WERI-Rb-1 (cell line): ENCODE measurements at regions not wholly inside any gene's neighbourhood (a gene's known extent, or its start where the extent isn't known, plus 50 kb on each side); places are given as distances from the start of the nearest gene placed in this dataset.

Experiments used
- DNase-seq: peaks from one replicate; pipeline ENCODE4 v3.0.0-alpha.2; 2020
- H3K27ac ChIP-seq: fragments of 250-450 bp; sonication (Bioruptor Pico); 2 replicates; pipeline ENCODE4 v1.5.1; 2020; ENCODE audit warnings: mild to moderate bottlenecking, moderate library complexity
- H3K27me3 ChIP-seq: fragments of 250-450 bp; sonication (Bioruptor Pico); 2 replicates; pipeline ENCODE4 v1.5.1; 2021; ENCODE audit warnings: mild to moderate bottlenecking, low read depth, moderate library complexity; ENCODE audit not compliant: insufficient read depth, severe bottlenecking
- H3K36me3 ChIP-seq: fragments of 250-450 bp; sonication (Bioruptor Pico); 2 replicates; pipeline ENCODE4 v1.5.1; 2020; ENCODE audit warnings: mild to moderate bottlenecking, moderate library complexity
- H3K4me3 ChIP-seq: 2 replicates; pipeline ENCODE4 v1.5.1; 2011; ENCODE audit warnings: low read depth, mild to moderate bottlenecking, control low read depth, low read length
- H3K9me3 ChIP-seq: fragments of 250-450 bp; sonication (Bioruptor Pico); 2 replicates; pipeline ENCODE4 v1.5.1; 2021; ENCODE audit warnings: mild to moderate bottlenecking, moderate library complexity; ENCODE audit not compliant: severe bottlenecking
- TF ChIP-seq, protein P1 (sequence below): IDR thresholded peaks from 2 replicates; pipeline ENCODE4 v1.5.1; 2011; ENCODE audit warnings: low read depth, mild to moderate bottlenecking, control low read depth, inconsistent platforms, low read length

DNA sequence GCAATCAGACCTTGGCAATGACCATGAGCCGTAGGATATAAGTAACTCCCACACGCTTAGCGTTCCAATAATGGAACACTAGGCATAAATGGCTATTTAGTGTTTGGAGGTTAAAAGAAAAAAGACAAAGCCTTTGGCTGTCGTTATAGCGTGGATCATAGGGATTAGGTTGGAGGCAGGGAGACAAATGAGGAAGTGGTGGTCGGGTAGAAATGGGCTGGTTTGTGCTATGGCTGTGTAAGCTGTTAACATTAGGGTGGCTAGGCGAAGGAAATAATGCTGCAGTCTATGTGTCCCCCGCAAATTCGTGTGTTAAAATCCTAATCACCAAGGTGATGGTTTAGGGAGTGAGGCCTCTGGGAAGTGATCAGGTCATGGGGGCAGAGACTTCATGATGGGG, 120.4 kb upstream of the IRX6 start:
- TF ChIP-seq, protein P1, sequence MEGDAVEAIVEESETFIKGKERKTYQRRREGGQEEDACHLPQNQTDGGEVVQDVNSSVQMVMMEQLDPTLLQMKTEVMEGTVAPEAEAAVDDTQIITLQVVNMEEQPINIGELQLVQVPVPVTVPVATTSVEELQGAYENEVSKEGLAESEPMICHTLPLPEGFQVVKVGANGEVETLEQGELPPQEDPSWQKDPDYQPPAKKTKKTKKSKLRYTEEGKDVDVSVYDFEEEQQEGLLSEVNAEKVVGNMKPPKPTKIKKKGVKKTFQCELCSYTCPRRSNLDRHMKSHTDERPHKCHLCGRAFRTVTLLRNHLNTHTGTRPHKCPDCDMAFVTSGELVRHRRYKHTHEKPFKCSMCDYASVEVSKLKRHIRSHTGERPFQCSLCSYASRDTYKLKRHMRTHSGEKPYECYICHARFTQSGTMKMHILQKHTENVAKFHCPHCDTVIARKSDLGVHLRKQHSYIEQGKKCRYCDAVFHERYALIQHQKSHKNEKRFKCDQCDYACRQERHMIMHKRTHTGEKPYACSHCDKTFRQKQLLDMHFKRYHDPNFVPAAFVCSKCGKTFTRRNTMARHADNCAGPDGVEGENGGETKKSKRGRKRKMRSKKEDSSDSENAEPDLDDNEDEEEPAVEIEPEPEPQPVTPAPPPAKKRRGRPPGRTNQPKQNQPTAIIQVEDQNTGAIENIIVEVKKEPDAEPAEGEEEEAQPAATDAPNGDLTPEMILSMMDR = no peak
- Histone ChIP-seq H3K4me3 (no peak overlapping the region), H3K27ac (no peak overlapping the region), H3K9me3 (no peaks in the 10 kb centered on the region), H3K36me3 (no peaks in the 10 kb centered on the region), H3K27me3 (no peaks in the 10 kb centered on the region)
- DNase-seq = no peak

DNA sequence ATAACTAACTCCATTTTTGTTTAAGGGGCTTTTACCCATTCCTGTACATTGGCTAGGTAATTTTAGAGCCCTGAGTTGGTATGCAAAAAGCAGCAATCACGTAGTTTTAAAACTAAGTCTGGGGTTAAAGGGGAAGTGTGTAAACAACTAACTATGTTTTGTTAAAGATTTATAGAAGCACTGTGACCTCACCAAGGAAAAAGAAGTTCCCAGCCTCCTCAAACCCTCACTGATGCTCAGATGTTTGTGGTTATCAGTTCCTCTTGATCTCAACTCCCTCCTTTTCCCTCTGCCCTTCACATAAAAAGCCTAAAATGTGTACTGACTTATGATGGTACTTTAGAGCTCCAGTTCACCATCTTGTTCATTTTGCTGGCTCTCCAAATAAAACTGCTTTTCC, 119.9 kb upstream of the IRX6 start:
- no peak for DNase-seq
- H3K27ac ChIP-seq = no peak overlapping the region
- no peaks in the 10 kb centered on the region for H3K36me3 ChIP-seq
- no peaks in the 10 kb centered on the region for H3K27me3 ChIP-seq
- no peaks in the 10 kb centered on the region for H3K9me3 ChIP-seq
- no peak overlapping the region for H3K4me3 ChIP-seq
- TF ChIP-seq, protein P1 = no peak

DNA sequence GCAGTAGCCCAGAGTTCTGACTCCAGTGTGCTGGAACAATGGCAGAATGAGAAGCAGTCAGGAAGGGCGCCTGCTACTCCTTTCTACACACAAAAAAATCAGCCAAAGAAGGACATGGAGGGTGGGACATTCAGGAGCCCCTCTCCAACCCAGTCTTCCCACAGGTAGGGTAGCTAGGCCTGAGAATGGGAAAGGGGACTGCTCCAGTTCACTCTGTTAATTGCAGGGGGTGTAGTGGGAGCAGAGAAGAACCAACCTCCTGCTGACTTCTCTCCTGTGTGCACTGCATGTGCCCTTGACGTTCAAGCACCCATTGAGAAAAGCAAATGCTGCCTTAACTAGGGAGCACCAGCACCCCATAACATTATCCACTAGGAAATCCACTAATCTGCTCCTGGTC, 119.1 kb upstream of the IRX6 start:
- H3K9me3 ChIP-seq = no peaks in the 10 kb centered on the region
- no peak overlapping the region for H3K4me3 ChIP-seq
- DNase-seq = no peak
- no peak overlapping the region for H3K27ac ChIP-seq
- H3K27me3 ChIP-seq = no peaks in the 10 kb centered on the region
- H3K36me3 ChIP-seq = no peaks in the 10 kb centered on the region
- TF ChIP-seq, protein P1 = no peak

DNA sequence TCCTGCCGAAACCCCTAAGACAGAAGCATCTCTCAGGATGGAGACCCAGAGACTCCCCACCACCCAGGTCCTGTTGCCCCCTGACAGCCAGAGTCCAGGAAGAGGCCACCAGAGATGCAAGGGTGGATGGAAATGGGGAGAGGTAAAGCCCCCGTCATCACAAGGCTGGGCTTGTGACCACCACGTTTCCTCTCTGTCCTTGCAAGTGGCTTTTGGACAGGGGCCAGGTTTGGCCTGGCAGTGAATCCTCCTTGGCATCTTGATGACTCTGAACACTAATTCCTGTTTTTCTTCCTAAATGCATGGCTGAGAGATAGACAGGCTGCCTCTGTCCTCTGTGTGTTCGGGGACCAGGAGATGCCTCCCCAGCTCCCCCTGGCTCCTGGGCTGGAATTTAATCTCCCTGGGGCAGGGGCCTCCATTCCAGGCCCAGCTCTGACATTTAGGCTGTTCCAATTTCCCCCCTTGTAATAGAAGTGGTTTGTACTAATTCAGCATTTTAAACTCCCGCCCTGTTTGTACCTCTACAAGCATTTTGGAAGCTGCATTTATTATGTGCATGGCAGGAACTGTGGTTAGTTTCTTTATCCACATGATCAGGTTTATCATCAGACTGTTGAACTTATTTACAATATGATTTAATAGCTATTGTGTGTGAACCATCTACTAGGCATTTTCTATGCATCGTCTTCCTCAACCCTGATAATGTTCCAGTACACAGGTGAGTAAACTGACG, 116.1 kb upstream of the IRX6 start:
- no peaks in the 10 kb centered on the region for H3K36me3 ChIP-seq
- no peaks in the 10 kb centered on the region for H3K27me3 ChIP-seq
- H3K9me3 ChIP-seq = no peaks in the 10 kb centered on the region
- no peak for DNase-seq
- no peak overlapping the region for H3K27ac ChIP-seq
- H3K4me3 ChIP-seq = no peak overlapping the region
- TF ChIP-seq, protein P1 = no peak

DNA sequence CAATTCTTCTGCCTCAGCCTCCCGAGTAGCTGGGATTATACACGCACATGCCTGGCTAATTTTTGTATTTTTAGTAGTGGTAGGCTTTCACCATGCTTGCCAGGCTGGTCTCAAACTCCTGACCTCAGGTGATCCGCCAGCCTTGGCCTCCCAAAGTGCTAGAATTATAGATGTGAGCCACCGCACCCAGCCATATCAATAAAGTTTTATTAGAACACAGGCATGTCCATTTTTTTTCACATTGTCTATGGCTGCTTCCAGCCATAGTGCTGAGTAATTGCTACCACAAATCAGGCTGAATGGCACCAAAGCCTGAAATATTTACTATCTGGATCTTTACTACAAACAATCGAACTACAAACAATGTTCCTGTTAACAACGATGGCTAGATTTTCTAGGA, 114.4 kb upstream of the IRX6 start:
- Histone ChIP-seq H3K9me3 (no peaks in the 10 kb centered on the region), H3K36me3 (no peaks in the 10 kb centered on the region), H3K4me3 (no peak overlapping the region), H3K27ac (no peak overlapping the region), H3K27me3 (no peaks in the 10 kb centered on the region)
- TF ChIP-seq, protein P1 = no peak
- no peak for DNase-seq

DNA sequence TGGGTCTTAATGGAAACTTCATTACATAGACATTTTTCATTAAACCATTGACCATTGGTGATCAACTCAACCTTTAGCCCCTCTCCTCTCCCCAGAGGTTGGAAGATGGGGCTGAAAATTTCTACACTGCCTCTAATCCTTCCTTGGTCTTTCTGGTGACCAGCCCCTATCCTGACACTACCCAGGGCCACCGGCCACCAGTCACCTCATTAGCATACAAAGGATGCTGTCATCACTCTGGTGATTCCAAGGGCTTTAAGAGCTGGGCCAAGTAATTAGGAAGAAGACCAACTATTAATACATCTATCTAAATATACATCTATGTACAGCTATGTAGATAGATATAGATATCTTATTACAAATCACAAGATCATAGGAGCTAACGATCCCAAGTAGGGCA, 111.2 kb upstream of the IRX6 start:
- Histone ChIP-seq H3K9me3 (no peaks in the 10 kb centered on the region), H3K27ac (no peak overlapping the region), H3K27me3 (no peaks in the 10 kb centered on the region), H3K4me3 (no peak overlapping the region), H3K36me3 (no peaks in the 10 kb centered on the region)
- no peak for DNase-seq
- TF ChIP-seq, protein P1 = no peak
